ENCODE measurements at regions not wholly inside any gene's neighbourhood (a gene's known extent, or its start where the extent isn't known, plus 50 kb on each side); places are given as distances from the start of the nearest gene placed in this dataset.
"Not testable (repeated sequence)": the region's sequence is repeated elsewhere in the genome, so short reads cannot be mapped to it uniquely, and the experiment has no call there.

GRCh38 chr4:103996064-103996463 is 276.3 kb upstream of the TACR3 start:
- DNase-seq (ENCODE audit: low spot score) = no peak

GRCh38 chr4:103994059-103994458 is 274.3 kb upstream of the TACR3 start:
- no peak for DNase-seq (ENCODE audit: low spot score)

- no peak for DNase-seq (ENCODE audit: low spot score)
Observed at GRCh38 chr4:103982454-103982853, 262.7 kb upstream of the TACR3 start.

- DNase-seq (ENCODE audit: low spot score) = no peak
Observed at GRCh38 chr4:103948244-103949018, 228.6 kb upstream of the TACR3 start.

GRCh38 chr4:103947617-103948016 is 227.8 kb upstream of the TACR3 start:
- DNase-seq (ENCODE audit: low spot score) = no peak

GRCh38 chr4:103946621-103947268 is 227.0 kb upstream of the TACR3 start:
- DNase-seq (ENCODE audit: low spot score) = not testable (repeated sequence)

- no peak for DNase-seq (ENCODE audit: low spot score)
Observed at GRCh38 chr4:103938488-103938887, 218.7 kb upstream of the TACR3 start.

GRCh38 chr4:103936653-103937145 is 216.9 kb upstream of the TACR3 start:
- DNase-seq (ENCODE audit: low spot score) = no peak

- DNase-seq (ENCODE audit: low spot score) = peak; percentile 16
Observed at GRCh38 chr4:103934178-103934789, 214.5 kb upstream of the TACR3 start.

GRCh38 chr4:103928370-103928769 is 208.6 kb upstream of the TACR3 start:
- DNase-seq (ENCODE audit: low spot score) = no peak

GRCh38 chr4:103923551-103923950 is 203.8 kb upstream of the TACR3 start:
- DNase-seq (ENCODE audit: low spot score) = no peak

- no peak for DNase-seq (ENCODE audit: low spot score)
Observed at GRCh38 chr4:103918214-103918613, 198.4 kb upstream of the TACR3 start.

GRCh38 chr4:103915224-103915869 is 195.6 kb upstream of the TACR3 start:
- DNase-seq (ENCODE audit: low spot score) = peak; percentile 11

GRCh38 chr4:103907414-103907813 is 187.6 kb upstream of the TACR3 start:
- DNase-seq (ENCODE audit: low spot score) = no peak

GRCh38 chr4:103904123-103904522 is 184.3 kb upstream of the TACR3 start:
- no peak for DNase-seq (ENCODE audit: low spot score)

GRCh38 chr4:103902730-103903129 is 182.9 kb upstream of the TACR3 start:
- DNase-seq (ENCODE audit: low spot score) = no peak

- no peak for DNase-seq (ENCODE audit: low spot score)
Observed at GRCh38 chr4:103895876-103896465, 176.2 kb upstream of the TACR3 start.

GRCh38 chr4:103892586-103892985 is 172.8 kb upstream of the TACR3 start:
- DNase-seq (ENCODE audit: low spot score) = no peak

GRCh38 chr4:103887191-103887590 is 167.4 kb upstream of the TACR3 start:
- no peak for DNase-seq (ENCODE audit: low spot score)

- DNase-seq (ENCODE audit: low spot score) = no peak
Observed at GRCh38 chr4:103885152-103885551, 165.4 kb upstream of the TACR3 start.

GRCh38 chr4:103867311-103867710 is 147.5 kb upstream of the TACR3 start:
- DNase-seq (ENCODE audit: low spot score) = no peak

- no peak for DNase-seq (ENCODE audit: low spot score)
Observed at GRCh38 chr4:103853627-103854026, 133.8 kb upstream of the TACR3 start.

Measured in AG08395 (cell line).